A673 (cell line): ENCODE measurements at regions not wholly inside any gene's neighbourhood (a gene's known extent, or its start where the extent isn't known, plus 50 kb on each side); places are given as distances from the start of the nearest gene placed in this dataset.

Source experiments
- BruUV-seq: library from RNA; stranded (reverse); fragments of 400-500 nt; replicated peaks from 2 replicates; lab custom pipeline; 2021; lab: Mats Ljungman, UMichigan
- CTCF ChIA-PET: fragments of 300-600 bp; sonication (Branson Sonifier 250); formaldehyde crosslinking; loops from one replicate; lab custom pipeline; 2022; ENCODE audit warnings: antibody characterized with exemption; lab: Charles Lee
- POLR2A ChIA-PET: fragments of 300-600 bp; sonication (Branson Sonifier 250); formaldehyde crosslinking; loops from one replicate; lab custom pipeline; 2022; ENCODE audit warnings: antibody characterized with exemption; ENCODE audit not compliant: low non-redundant PET; lab: Charles Lee
- DNase-seq: peaks from one replicate; pipeline ENCODE4 v3.0.0-alpha.2; 2015; ENCODE audit warnings: low spot score
- H3K27ac ChIP-seq: fragments of 200-600 bp; sonication (generic); 2 replicates; pipeline ENCODE4 v1.5.1; 2016; ENCODE audit warnings: mixed run types, low read depth, mild to moderate bottlenecking, mixed read lengths, antibody characterized with exemption, low read length; ENCODE audit not compliant: poor library complexity, severe bottlenecking
- H3K27me3 ChIP-seq: fragments of 200-600 bp; sonication (generic); replicated peaks from 2 replicates; pipeline ENCODE4 v1.6.1; 2017; ENCODE audit warnings: mixed run types, low read depth, mild to moderate bottlenecking, mixed read lengths, antibody characterized with exemption, low read length; ENCODE audit not compliant: insufficient read depth, poor library complexity
- H3K36me3 ChIP-seq: fragments of 200-600 bp; sonication (generic); 2 replicates; pipeline ENCODE4 v1.6.1; 2016; ENCODE audit warnings: mixed run types, mild to moderate bottlenecking, mixed read lengths, antibody characterized with exemption, low read length; ENCODE audit not compliant: insufficient read depth, poor library complexity, severe bottlenecking
- H3K4me1 ChIP-seq: fragments of 200-600 bp; sonication (generic); 2 replicates; pipeline ENCODE4 v1.6.1; 2017; ENCODE audit warnings: mixed run types, mild to moderate bottlenecking, mixed read lengths, antibody characterized with exemption, low read length; ENCODE audit not compliant: insufficient read depth, poor library complexity, severe bottlenecking
- H3K4me3 ChIP-seq: fragments of 200-600 bp; sonication (generic); 2 replicates; pipeline ENCODE4 v1.5.1; 2016; ENCODE audit warnings: low read depth, mixed run types, mild to moderate bottlenecking, mixed read lengths, low read length; ENCODE audit not compliant: poor library complexity, severe bottlenecking
- H3K9me3 ChIP-seq: fragments of 200-600 bp; sonication (generic); 2 replicates; pipeline ENCODE4 v1.6.1; 2016; ENCODE audit warnings: mixed run types, low read depth, mild to moderate bottlenecking, mixed read lengths, antibody characterized with exemption, low read length; ENCODE audit not compliant: poor library complexity, severe bottlenecking
- CTCF ChIP-seq: fragments of 300-800, 200-600 bp; sonication (generic); conservative IDR thresholded peaks from 2 replicates; pipeline ENCODE4 v1.5.1; 2017; ENCODE audit warnings: low read depth, mild to moderate bottlenecking, antibody characterized with exemption, low read length, moderate library complexity, mixed read lengths
- EZH2 ChIP-seq: fragments of 200-600 bp; sonication (generic); IDR thresholded peaks from 2 replicates; pipeline ENCODE4 v1.6.1; 2017; ENCODE audit warnings: borderline replicate concordance, low read depth, mild to moderate bottlenecking, mixed read lengths, antibody characterized with exemption, low read length; ENCODE audit not compliant: poor library complexity, severe bottlenecking
- intact Hi-C: fragments of 100-400 bp; cut with micrococcal nuclease; formaldehyde crosslinking; loops from one replicate; pipeline ENCODE4 v1.10.0; 2022; ENCODE audit not compliant: unreplicated experiment

- ChIA-PET POLR2A (no interaction called here), CTCF (no interaction called here)
- H3K27me3 ChIP-seq = no peaks in the 10 kb centered on the region
- no peak overlapping the region for H3K27ac ChIP-seq
- H3K4me3 ChIP-seq = no peak overlapping the region
- peak; percentile 36 for DNase-seq
- peaks cover 53% of the 10 kb centered on the region for H3K4me1 ChIP-seq
- BruUV-seq = no TSS peak
- intact Hi-C loops = loop anchor here (5.0 kb wide), 1 partner anchor 446 kb away; no protein-coding TSS in a partner anchor
- TF ChIP-seq CTCF (no peak), EZH2 (no peak)
- H3K36me3 ChIP-seq = no peaks in the 10 kb centered on the region
- H3K9me3 ChIP-seq = no peaks in the 10 kb centered on the region
These were observed 204.9 kb downstream of the TBX15 start for GRCh38 chr1:118783095-118783758.

- no peak for DNase-seq
- ChIA-PET POLR2A (no interaction called here), CTCF (no interaction called here)
- Histone ChIP-seq H3K36me3 (no peaks in the 10 kb centered on the region), H3K9me3 (no peaks in the 10 kb centered on the region), H3K4me3 (no peak overlapping the region), H3K4me1 (no peaks in the 10 kb centered on the region), H3K27me3 (no peaks in the 10 kb centered on the region), H3K27ac (no peak overlapping the region)
- BruUV-seq = no TSS peak
- intact Hi-C loops = no loop called here
- TF ChIP-seq EZH2 (no peak), CTCF (no peak)
These were observed 214.5 kb downstream of the TBX15 start for GRCh38 chr1:118773656-118774055.

DNA sequence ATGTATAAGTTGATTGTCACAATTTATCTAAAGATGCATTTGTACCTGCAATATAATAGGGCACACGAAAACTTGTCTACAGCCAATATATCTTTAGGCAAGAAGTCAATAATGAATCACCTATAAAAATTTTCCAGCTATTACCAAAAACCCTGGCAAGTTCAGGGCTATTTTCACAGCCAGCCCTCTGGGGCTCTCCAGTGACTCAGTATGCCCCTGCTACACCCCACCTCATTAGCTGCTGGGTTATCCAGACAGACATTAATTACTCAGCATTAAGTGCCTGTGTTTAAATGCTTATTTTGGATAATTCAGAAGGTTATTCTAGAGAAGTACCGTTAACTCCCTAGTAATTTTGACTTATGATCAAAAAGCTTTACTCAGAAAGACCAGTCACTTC, 220.2 kb downstream of the TBX15 start:
- POLR2A ChIA-PET = interaction anchor here (0.8 kb wide), 1 partner anchor 361 kb away, joined by 4 read pairs; no protein-coding TSS in a partner anchor
- Histone ChIP-seq H3K27ac (no peak overlapping the region), H3K36me3 (no peaks in the 10 kb centered on the region), H3K4me1 (no peaks in the 10 kb centered on the region), H3K9me3 (peaks cover 7% of the 10 kb centered on the region), H3K4me3 (no peak overlapping the region), H3K27me3 (no peaks in the 10 kb centered on the region)
- TF ChIP-seq EZH2 (no peak), CTCF (no peak)
- intact Hi-C loops = no loop called here
- CTCF ChIA-PET = no interaction called here
- BruUV-seq = no TSS peak
- no peak for DNase-seq
